ENCODE measurements at regions not wholly inside any gene's neighbourhood (a gene's known extent, or its start where the extent isn't known, plus 50 kb on each side); places are given as distances from the start of the nearest gene placed in this dataset.

DNA sequence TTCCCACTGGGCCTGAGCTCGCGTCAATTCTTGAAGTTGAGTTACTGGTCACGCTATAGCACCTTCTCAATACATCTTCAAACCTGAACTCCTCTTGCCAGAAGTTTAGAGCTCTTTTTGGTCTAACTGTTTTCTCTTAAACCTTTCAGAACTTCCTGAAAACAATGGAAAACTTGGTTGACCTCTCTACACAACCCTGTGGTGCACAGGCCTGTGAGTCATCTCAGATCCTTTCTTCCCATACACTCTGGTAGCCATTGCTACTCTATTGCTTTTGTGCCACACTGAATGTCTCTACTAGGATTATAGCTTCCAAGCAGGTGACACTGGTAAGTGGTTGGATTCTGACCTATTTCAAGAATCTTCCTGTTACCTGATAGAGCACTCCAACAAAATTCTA lies 321.5 kb upstream of the FSIP2 start:
- TF ChIP-seq CTCF (IDR thresholded peaks at IDR 0.05) (no peak), POLR2A (IDR thresholded peaks at IDR 0.05) (no peak)

Data from uterus (tissue), 2 donors.